Activated CD8-positive, alpha-beta T cell treated with anti-CD3 and anti-CD28 coated beads, Interleukin-2, amount 10 ng/mL, durations not matched to agents 7 days and 5 days (primary cell): ENCODE measurements at regions not wholly inside any gene's neighbourhood (a gene's known extent, or its start where the extent isn't known, plus 50 kb on each side); places are given as distances from the start of the nearest gene placed in this dataset.
"Not testable (repeated sequence)": the region's sequence is repeated elsewhere in the genome, so short reads cannot be mapped to it uniquely, and the experiment has no call there.

Source experiments
- ATAC-seq: fragments of 150-1000 bp; cut with Tn5 transposase; one replicate; pipeline ENCODE4 v1.10.0; 2021; ENCODE audit warnings: moderate library complexity
- CTCF ChIA-PET: fragments of 350-600 bp; sonication (Branson Sonifier 250); formaldehyde crosslinking; loops from one replicate; lab custom pipeline; 2021; ENCODE audit warnings: antibody characterized with exemption; lab: Charles Lee
- POLR2A ChIA-PET: fragments of 350-600 bp; sonication (Branson Sonifier 250); formaldehyde crosslinking; loops from one replicate; lab custom pipeline; 2021; ENCODE audit warnings: antibody characterized with exemption; lab: Charles Lee
- DNase-seq: peaks from one replicate; pipeline ENCODE4 v3.0.0-alpha.2; 2020
- H3K27ac Mint-ChIP-seq: one replicate; pipeline ENCODE4 v1.8.0; 2021; ENCODE audit warnings: mild to moderate bottlenecking, mixed read lengths
- H3K27me3 Mint-ChIP-seq: one replicate; pipeline ENCODE4 v1.8.0; 2021; ENCODE audit warnings: low read depth, mixed read lengths
- H3K36me3 Mint-ChIP-seq: one replicate; pipeline ENCODE4 v1.8.0; 2021; ENCODE audit warnings: low read depth, mixed read lengths
- H3K4me1 Mint-ChIP-seq: one replicate; pipeline ENCODE4 v1.8.0; 2021; ENCODE audit warnings: low read depth, mixed read lengths
- H3K4me3 Mint-ChIP-seq: one replicate; pipeline ENCODE4 v1.8.0; 2021; ENCODE audit warnings: mild to moderate bottlenecking, mixed read lengths
- H3K9me3 Mint-ChIP-seq: one replicate; pipeline ENCODE4 v1.8.0; 2022; ENCODE audit warnings: mixed read lengths; ENCODE audit not compliant: insufficient read depth

GRCh38 chr20:53721445-53721963, 127.9 kb upstream of the ZNF217 start:
- H3K27ac Mint-ChIP-seq, CTCF ChIA-PET, DNase-seq, ATAC-seq, H3K9me3 Mint-ChIP-seq, POLR2A ChIA-PET, H3K36me3 Mint-ChIP-seq, H3K27me3 Mint-ChIP-seq, H3K4me3 Mint-ChIP-seq: not testable (repeated sequence)
- H3K4me1 Mint-ChIP-seq: peaks cover 28% of the 10 kb centered on the region

GRCh38 chr20:53719171-53719803, 125.6 kb upstream of the ZNF217 start:
- not testable (repeated sequence) for ATAC-seq

GRCh38 chr20:53718142-53719021, 124.7 kb upstream of the ZNF217 start:
- DNase-seq (no peak), ATAC-seq (no peak)
- peaks cover 5% of the 10 kb centered on the region for H3K36me3 Mint-ChIP-seq
- no peak overlapping the region for H3K27ac Mint-ChIP-seq
- no peaks in the 10 kb centered on the region for H3K9me3 Mint-ChIP-seq
- POLR2A ChIA-PET: interaction anchor here (0.7 kb wide), 1 partner anchor 364 kb away, joined by 6 read pairs; no protein-coding TSS in a partner anchor
- CTCF ChIA-PET: interaction anchor here (0.7 to 1.2 kb wide), 6 partner anchors 10 to 198 kb away, joined by 3 to 6 read pairs (median 3); no protein-coding TSS in a partner anchor
- no peak overlapping the region for H3K4me3 Mint-ChIP-seq
- H3K27me3 Mint-ChIP-seq: no peaks in the 10 kb centered on the region
- peaks cover 23% of the 10 kb centered on the region for H3K4me1 Mint-ChIP-seq

More at GRCh38 chr20:53719171-53719803, 125.6 kb upstream of the ZNF217 start:
- H3K27me3 Mint-ChIP-seq, H3K9me3 Mint-ChIP-seq, H3K27ac Mint-ChIP-seq, DNase-seq, POLR2A ChIA-PET, H3K36me3 Mint-ChIP-seq, H3K4me3 Mint-ChIP-seq: not testable (repeated sequence)
- peaks cover 29% of the 10 kb centered on the region for H3K4me1 Mint-ChIP-seq
- CTCF ChIA-PET: interaction anchor here (1.0 to 1.2 kb wide), 3 partner anchors 11 to 17 kb away, joined by 3 to 6 read pairs (median 5); no protein-coding TSS in a partner anchor

GRCh38 chr20:53716395-53716794, 122.8 kb upstream of the ZNF217 start:
- Mint-ChIP-seq H3K4me3 (no peak overlapping the region), H3K36me3 (peaks cover 2% of the 10 kb centered on the region), H3K27me3 (no peaks in the 10 kb centered on the region), H3K27ac (no peak overlapping the region), H3K9me3 (no peaks in the 10 kb centered on the region), H3K4me1 (peaks cover 26% of the 10 kb centered on the region)
- POLR2A ChIA-PET: no interaction called here
- CTCF ChIA-PET: no interaction called here
- DNase-seq (no peak), ATAC-seq (no peak)

- peaks cover 31% of the 10 kb centered on the region for H3K4me1 Mint-ChIP-seq
- ATAC-seq (no peak), DNase-seq (no peak)
- no peaks in the 10 kb centered on the region for H3K27me3 Mint-ChIP-seq
- no peak overlapping the region for H3K4me3 Mint-ChIP-seq
- H3K9me3 Mint-ChIP-seq: no peaks in the 10 kb centered on the region
- no peak overlapping the region for H3K27ac Mint-ChIP-seq
- CTCF ChIA-PET: no interaction called here
- H3K36me3 Mint-ChIP-seq: no peaks in the 10 kb centered on the region
- POLR2A ChIA-PET: interaction anchor here (1.0 kb wide), 1 partner anchor 8 kb away, joined by 3 read pairs; no protein-coding TSS in a partner anchor
These were observed 120.9 kb upstream of the ZNF217 start for GRCh38 chr20:53714524-53714923.

GRCh38 chr20:53713328-53714056, 119.9 kb upstream of the ZNF217 start:
- ATAC-seq (no peak), DNase-seq (no peak)
- H3K27me3 Mint-ChIP-seq: no peaks in the 10 kb centered on the region
- no peak overlapping the region for H3K27ac Mint-ChIP-seq
- H3K4me1 Mint-ChIP-seq: peaks cover 41% of the 10 kb centered on the region
- H3K36me3 Mint-ChIP-seq: no peaks in the 10 kb centered on the region
- CTCF ChIA-PET: no interaction called here
- H3K9me3 Mint-ChIP-seq: no peaks in the 10 kb centered on the region
- POLR2A ChIA-PET: no interaction called here
- no peak overlapping the region for H3K4me3 Mint-ChIP-seq

- ChIA-PET POLR2A (interaction anchor here (1.1 kb wide), 1 partner anchor 44 kb away, joined by 4 read pairs; no protein-coding TSS in a partner anchor), CTCF (no interaction called here)
- DNase-seq (no peak), ATAC-seq (no peak)
- Mint-ChIP-seq H3K27me3 (no peaks in the 10 kb centered on the region), H3K4me3 (no peak overlapping the region), H3K9me3 (no peaks in the 10 kb centered on the region), H3K4me1 (peaks cover 52% of the 10 kb centered on the region), H3K27ac (no peak overlapping the region), H3K36me3 (no peaks in the 10 kb centered on the region)
These were observed 118.8 kb upstream of the ZNF217 start for GRCh38 chr20:53712212-53712977.

GRCh38 chr20:53711333-53712211, 117.9 kb upstream of the ZNF217 start:
- no peak for ATAC-seq
- Mint-ChIP-seq H3K9me3 (no peaks in the 10 kb centered on the region), H3K27me3 (no peaks in the 10 kb centered on the region), H3K27ac (peak overlapping the region; percentile 68), H3K4me3 (no peak overlapping the region), H3K4me1 (peaks cover 60% of the 10 kb centered on the region), H3K36me3 (no peaks in the 10 kb centered on the region)
- CTCF ChIA-PET: interaction anchor here (1.0 to 1.2 kb wide), 2 partner anchors 18 to 42 kb away, joined by 3 read pairs; no protein-coding TSS in a partner anchor
- DNase-seq: no peak
- POLR2A ChIA-PET: interaction anchor here (0.5 to 1.1 kb wide), 2 partner anchors 45 to 160 kb away, joined by 3 to 4 read pairs; no protein-coding TSS in a partner anchor

- DNase-seq: peak; percentile 68
These were observed 114.7 kb upstream of the ZNF217 start for GRCh38 chr20:53708129-53708968.

More at GRCh38 chr20:53708129-53708968, 114.7 kb upstream of the ZNF217 start:
- H3K4me3 Mint-ChIP-seq: peak overlapping the region; percentile 49
- ChIA-PET CTCF (interaction anchor here (0.8 to 4.0 kb wide), 29 partner anchors 9 to 234 kb away, joined by 3 to 19 read pairs (median 5); no protein-coding TSS in a partner anchor), POLR2A (interaction anchor here (0.6 to 3.3 kb wide), 31 partner anchors 14 to 207 kb away, joined by 3 to 20 read pairs (median 4); partner anchors contain the start of gene ZNF217)
- peaks cover 73% of the 10 kb centered on the region for H3K4me1 Mint-ChIP-seq
- no peaks in the 10 kb centered on the region for H3K9me3 Mint-ChIP-seq
- H3K27me3 Mint-ChIP-seq: no peaks in the 10 kb centered on the region
- peak overlapping the region; percentile 97 for H3K27ac Mint-ChIP-seq
- peaks cover 1% of the 10 kb centered on the region for H3K36me3 Mint-ChIP-seq
- peak; percentile 66 for ATAC-seq
